Adrenal gland (tissue), 9 donors: ENCODE measurements at regions not wholly inside any gene's neighbourhood (a gene's known extent, or its start where the extent isn't known, plus 50 kb on each side); places are given as distances from the start of the nearest gene placed in this dataset.

Source experiments
- DNase-seq, 7 donors: peaks; one replicate each; pipeline ENCODE4 v3.0.0-alpha.2; 2019 to 2020
- H3K27ac ChIP-seq, 5 donors: fragments of 200-600 bp; sonication (generic) in 4 of 5; 1 replicate in 3 of 5; 2 replicates in 2 of 5; pipeline versions ENCODE4 v1.5.1 to v1.8.0; 2016 to 2020; ENCODE audit warnings: mild to moderate bottlenecking in 1 of 5
- H3K27me3 ChIP-seq: fragments of 200-600 bp; 2 replicates; pipeline ENCODE4 v1.8.0; 2021
- H3K36me3 ChIP-seq, 2 donors: fragments of 200-600 bp; replicated peaks in 1 of 2; 1 replicate in 1 of 2; 2 replicates in 1 of 2; pipeline versions ENCODE4 v1.5.1 to v1.8.0; 2018 to 2022
- H3K4me1 ChIP-seq, 2 donors: fragments of 200-600 bp; replicated peaks in 1 of 2; 1 replicate in 1 of 2; 2 replicates in 1 of 2; pipeline versions ENCODE4 v1.5.1 to v1.8.0; 2018 to 2021
- H3K4me3 ChIP-seq, 4 donors: fragments of 200-600 bp; sonication (generic) in 3 of 4; one replicate each; pipeline ENCODE4 v1.5.1; 2016 to 2018
- H3K9me3 ChIP-seq, 3 donors: fragments of 200-600 bp; sonication (generic) in 1 of 3; replicated peaks in 1 of 3; 1 replicate in 2 of 3; 2 replicates in 1 of 3; pipeline versions ENCODE4 v1.5.1 to v1.8.0; 2016 to 2021
- POLR2A ChIP-seq, 2 donors: fragments of 450-650 bp; IDR thresholded peaks; one replicate each; pipeline ENCODE4 v1.6.1; 2017; ENCODE audit warnings: antibody characterized with exemption in 2 of 2, mild to moderate bottlenecking in 2 of 2, moderate library complexity in 1 of 2
- WGBS, 4 donors: extraction: QIAGEN DNeasy Blood & Tissue Kit in 2 of 4; methylation state at CpG; one replicate each; pipeline versions ENCODE4 v1.1.5 to v1.1.7; 2013 to 2017; 5-methylcytosine and 5-hydroxymethylcytosine counted together
- intact Hi-C, 2 donors: fragments of 100-400 bp; cut with DNase I; formaldehyde crosslinking; loops; one replicate each; pipeline versions ENCODE4 v1.14.1 to v1.15.0; 2022 to 2023
- TF ChIP-seq, protein P1 (sequence below), 6 experiments: fragments of 450-650 bp in 4 of 6; fragments of 200-600 bp in 2 of 6; sonication (generic) in 1 of 6; IDR thresholded peaks; 1 replicate in 5 of 6; 2 replicates in 1 of 6; pipeline versions ENCODE4 v1.5.1 to v1.8.0; 2016 to 2021; ENCODE audit warnings: antibody characterized with exemption in 6 of 6, mild to moderate bottlenecking in 2 of 6, moderate library complexity in 1 of 6
- donor health status: healthy with polysubstance abuse.
- donor health status: Bipolar disorder and iron deficiency.
- donor health status: DM: yes; HTN: yes; CAD: no.
- donor health status: DM: no; HTN: no; CAD: no.
- donor health status: DM: no; HTN: no; CAD: no.

DNA sequence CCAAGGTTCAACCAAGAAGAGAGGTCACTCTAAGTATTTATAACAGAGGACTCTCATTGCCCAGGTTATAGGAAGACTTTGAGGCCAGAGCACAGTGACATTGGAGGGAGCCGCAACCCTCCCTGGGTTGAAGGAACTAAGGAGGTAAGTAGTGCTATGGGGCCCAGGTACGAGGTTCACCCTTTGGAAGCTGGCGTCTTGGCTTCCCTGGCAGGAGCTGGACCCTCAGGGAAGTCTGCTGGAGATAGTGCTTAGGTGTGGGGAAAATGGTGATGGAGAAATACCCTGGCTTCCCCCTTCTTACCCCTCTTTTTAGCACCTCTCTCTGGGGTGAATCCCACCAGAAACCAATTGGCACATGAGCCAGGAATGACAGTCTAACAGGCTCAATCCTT, 317.9 kb upstream of the ZNF32 start:
- TF ChIP-seq, protein P1, sequence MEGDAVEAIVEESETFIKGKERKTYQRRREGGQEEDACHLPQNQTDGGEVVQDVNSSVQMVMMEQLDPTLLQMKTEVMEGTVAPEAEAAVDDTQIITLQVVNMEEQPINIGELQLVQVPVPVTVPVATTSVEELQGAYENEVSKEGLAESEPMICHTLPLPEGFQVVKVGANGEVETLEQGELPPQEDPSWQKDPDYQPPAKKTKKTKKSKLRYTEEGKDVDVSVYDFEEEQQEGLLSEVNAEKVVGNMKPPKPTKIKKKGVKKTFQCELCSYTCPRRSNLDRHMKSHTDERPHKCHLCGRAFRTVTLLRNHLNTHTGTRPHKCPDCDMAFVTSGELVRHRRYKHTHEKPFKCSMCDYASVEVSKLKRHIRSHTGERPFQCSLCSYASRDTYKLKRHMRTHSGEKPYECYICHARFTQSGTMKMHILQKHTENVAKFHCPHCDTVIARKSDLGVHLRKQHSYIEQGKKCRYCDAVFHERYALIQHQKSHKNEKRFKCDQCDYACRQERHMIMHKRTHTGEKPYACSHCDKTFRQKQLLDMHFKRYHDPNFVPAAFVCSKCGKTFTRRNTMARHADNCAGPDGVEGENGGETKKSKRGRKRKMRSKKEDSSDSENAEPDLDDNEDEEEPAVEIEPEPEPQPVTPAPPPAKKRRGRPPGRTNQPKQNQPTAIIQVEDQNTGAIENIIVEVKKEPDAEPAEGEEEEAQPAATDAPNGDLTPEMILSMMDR (IDR thresholded peaks at IDR 0.05): no peak
- no peak for TF ChIP-seq POLR2A (IDR thresholded peaks at IDR 0.05)
- Histone ChIP-seq H3K4me3 (no peak overlapping the region), H3K4me1 (peaks cover 10 to 17% of the 10 kb centered on the region in 2 donors), H3K9me3 (no peaks in the 10 kb centered on the region), H3K27me3 (no peaks in the 10 kb centered on the region), H3K36me3 (no peaks in the 10 kb centered on the region), H3K27ac (no peak overlapping the region)
- intact Hi-C loops: no loop called here
- WGBS, 4 donors: 93 to 97% (median 95%) methylated on average over 3 of the region's 3 CpGs
- DNase-seq: no peak

DNA sequence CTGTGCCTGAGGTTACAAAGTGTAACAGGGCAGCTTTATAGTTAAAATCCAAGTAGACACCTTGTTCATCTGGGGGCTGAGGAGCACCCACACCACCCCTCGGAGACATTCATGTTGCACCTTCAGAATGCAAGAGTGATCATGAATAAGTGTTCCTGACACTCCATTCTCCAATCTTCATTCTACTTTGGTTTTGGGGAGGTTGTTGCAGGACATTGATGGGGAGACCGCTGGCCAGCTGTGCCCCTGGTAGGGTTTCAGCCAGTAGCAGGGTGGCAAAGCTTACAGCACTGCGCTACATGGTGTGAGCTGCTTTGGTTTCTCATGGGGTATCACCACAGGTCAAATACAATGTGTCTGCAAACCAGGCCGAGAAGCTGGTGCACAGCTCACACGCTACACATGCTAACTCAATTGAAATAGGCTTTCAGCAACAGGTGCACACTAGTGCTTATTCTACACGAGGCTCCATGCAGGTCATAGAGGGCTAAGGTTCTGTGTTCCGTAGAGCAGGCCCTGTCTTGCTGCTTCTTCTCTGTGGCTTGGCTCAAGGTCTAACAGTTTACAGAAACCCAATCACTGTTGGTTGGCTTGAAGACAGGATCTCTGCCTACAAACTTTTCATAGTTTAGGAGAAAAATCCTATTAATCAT, 317.4 kb upstream of the ZNF32 start:
- Histone ChIP-seq H3K36me3 (no peaks in the 10 kb centered on the region), H3K4me3 (no peak overlapping the region), H3K4me1 (peaks cover 13 to 22% of the 10 kb centered on the region in 2 donors), H3K9me3 (no peaks in the 10 kb centered on the region), H3K27me3 (no peaks in the 10 kb centered on the region), H3K27ac (peak overlapping the region in 1 of 5 donors; percentile 45)
- intact Hi-C loops: no loop called here
- no peak for DNase-seq
- TF ChIP-seq, protein P1 (IDR thresholded peaks at IDR 0.05): no peak
- TF ChIP-seq POLR2A (IDR thresholded peaks at IDR 0.05): no peak
- 85 to 90% (median 88%) methylated on average over 7 of the region's 7 CpGs for WGBS, 4 donors

DNA sequence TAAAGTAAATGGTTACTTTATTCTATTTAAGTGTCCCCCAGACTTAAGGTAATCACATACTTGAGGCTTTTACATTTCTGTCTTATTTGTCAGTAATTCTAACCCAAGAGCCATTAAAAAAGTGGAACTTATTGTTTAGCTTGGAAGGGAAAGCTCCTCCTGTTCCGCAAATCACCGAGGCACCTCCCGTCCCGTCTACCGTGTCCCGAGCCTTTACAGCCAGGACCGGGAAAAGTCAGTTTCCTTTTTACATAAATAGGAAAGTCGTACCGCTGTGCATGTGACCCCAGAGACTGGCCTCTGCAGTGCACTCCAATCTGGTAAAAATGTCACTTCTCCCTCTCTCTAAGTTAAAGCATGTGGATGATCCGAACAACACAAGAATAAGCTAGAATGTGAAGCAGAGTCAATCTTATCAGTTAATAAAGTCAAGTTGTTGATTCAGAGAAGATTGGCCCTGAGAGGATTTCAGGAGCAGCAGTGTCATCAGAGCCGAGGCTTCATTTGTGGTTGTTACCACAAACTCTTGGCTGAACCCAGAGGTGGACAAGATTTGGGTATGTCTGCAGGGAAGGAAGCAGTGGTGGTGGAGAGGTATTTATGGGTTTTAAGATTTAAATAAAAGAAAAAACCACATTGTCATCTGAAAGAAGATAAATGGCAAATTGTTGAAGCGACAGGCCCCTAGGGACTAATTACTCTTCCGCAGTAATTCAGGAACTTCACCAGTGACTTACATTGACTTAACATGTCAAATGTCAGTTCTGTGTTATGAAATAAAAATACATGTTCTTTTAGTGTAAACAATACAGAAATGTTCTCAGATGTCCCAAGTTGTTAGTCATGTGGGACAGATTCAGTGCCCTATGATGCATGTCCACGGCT, 316.6 kb upstream of the ZNF32 start:
- Histone ChIP-seq H3K27ac (peak overlapping the region in 1 of 5 donors; percentile 71), H3K27me3 (no peaks in the 10 kb centered on the region), H3K36me3 (no peaks in the 10 kb centered on the region), H3K4me3 (no peak overlapping the region), H3K9me3 (no peaks in the 10 kb centered on the region), H3K4me1 (peaks cover 13 to 22% of the 10 kb centered on the region in 2 donors)
- intact Hi-C loops: no loop called here
- WGBS, 4 donors: 50 to 66% (median 55%) methylated on average over 14 of the region's 14 CpGs
- peak in 1 of 7 donors; percentile 26 for DNase-seq
- no peak for TF ChIP-seq POLR2A (IDR thresholded peaks at IDR 0.05)
- TF ChIP-seq, protein P1 (IDR thresholded peaks at IDR 0.05): no peak

DNA sequence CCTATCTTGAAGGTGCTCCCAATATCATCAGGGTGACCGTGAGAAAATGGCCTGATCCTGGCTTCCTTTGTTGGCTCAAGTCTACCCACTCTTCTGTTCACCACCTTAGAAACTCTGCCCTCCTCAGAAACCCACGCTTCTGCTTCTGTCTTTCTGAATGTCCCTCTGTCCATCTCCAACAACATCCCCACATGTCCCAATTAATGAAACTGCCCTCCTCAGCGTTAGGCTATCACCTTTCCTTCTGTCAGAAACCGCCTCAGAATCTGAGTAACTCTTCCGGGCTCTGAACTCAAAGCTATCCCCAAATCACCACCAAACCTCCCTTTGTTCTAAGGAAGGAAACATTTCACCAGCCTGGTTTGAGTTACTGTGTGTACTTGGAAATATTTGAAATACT, 315.8 kb upstream of the ZNF32 start:
- DNase-seq: no peak
- Histone ChIP-seq H3K27me3 (no peaks in the 10 kb centered on the region), H3K4me1 (peaks cover 13 to 22% of the 10 kb centered on the region in 2 donors), H3K4me3 (no peak overlapping the region), H3K9me3 (no peaks in the 10 kb centered on the region), H3K36me3 (no peaks in the 10 kb centered on the region), H3K27ac (peak overlapping the region in 1 of 5 donors; percentile 71)
- TF ChIP-seq, protein P1 (IDR thresholded peaks at IDR 0.05): no peak
- no peak for TF ChIP-seq POLR2A (IDR thresholded peaks at IDR 0.05)
- intact Hi-C loops: no loop called here
- WGBS, 4 donors: 83 to 92% (median 86%) methylated on average over 5 of the region's 5 CpGs
